ENCODE measurements at regions not wholly inside any gene's neighbourhood (a gene's known extent, or its start where the extent isn't known, plus 50 kb on each side); places are given as distances from the start of the nearest gene placed in this dataset.
"Not testable (repeated sequence)": the region's sequence is repeated elsewhere in the genome, so short reads cannot be mapped to it uniquely, and the experiment has no call there.

- DNase-seq: no peak
These were observed 153.7 kb upstream of the MSX2 start for GRCh38 chr5:174570662-174571061.

- DNase-seq: no peak
These were observed 152.6 kb upstream of the MSX2 start for GRCh38 chr5:174571662-174572397.

GRCh38 chr5:174572591-174572990, 151.8 kb upstream of the MSX2 start:
- DNase-seq: no peak

GRCh38 chr5:174573221-174573994, 151.0 kb upstream of the MSX2 start:
- no peak for DNase-seq

GRCh38 chr5:174575043-174575442, 149.3 kb upstream of the MSX2 start:
- DNase-seq: no peak

- no peak for DNase-seq
These were observed 148.3 kb upstream of the MSX2 start for GRCh38 chr5:174576042-174576441.

GRCh38 chr5:174581479-174581878, 142.9 kb upstream of the MSX2 start:
- peak; percentile 1 to 4 for DNase-seq

GRCh38 chr5:174581894-174582293, 142.5 kb upstream of the MSX2 start:
- no peak for DNase-seq

- DNase-seq: no peak
These were observed 141.3 kb upstream of the MSX2 start for GRCh38 chr5:174583071-174583470.

GRCh38 chr5:174585472-174585871, 138.9 kb upstream of the MSX2 start:
- no peak for DNase-seq

- not testable (repeated sequence) for DNase-seq
These were observed 138.2 kb upstream of the MSX2 start for GRCh38 chr5:174586163-174586562.

GRCh38 chr5:174589011-174589410, 135.4 kb upstream of the MSX2 start:
- no peak for DNase-seq

GRCh38 chr5:174589599-174589998, 134.8 kb upstream of the MSX2 start:
- no peak for DNase-seq

- no peak for DNase-seq
These were observed 133.6 kb upstream of the MSX2 start for GRCh38 chr5:174590820-174591219.

- no peak for DNase-seq
These were observed 128.0 kb upstream of the MSX2 start for GRCh38 chr5:174596429-174596828.

- no peak for DNase-seq
These were observed 124.4 kb upstream of the MSX2 start for GRCh38 chr5:174599992-174600391.

- no peak for DNase-seq
These were observed 122.4 kb upstream of the MSX2 start for GRCh38 chr5:174601946-174602345.

- no peak for DNase-seq
These were observed 118.2 kb upstream of the MSX2 start for GRCh38 chr5:174606153-174606552.

- DNase-seq: no peak
These were observed 117.7 kb upstream of the MSX2 start for GRCh38 chr5:174606646-174607045.

- no peak for DNase-seq
These were observed 117.2 kb upstream of the MSX2 start for GRCh38 chr5:174607205-174607604.

- DNase-seq: no peak
These were observed 116.5 kb upstream of the MSX2 start for GRCh38 chr5:174607916-174608315.

GRCh38 chr5:174608631-174609097, 115.7 kb upstream of the MSX2 start:
- DNase-seq: no peak

- DNase-seq: no peak
These were observed 115.3 kb upstream of the MSX2 start for GRCh38 chr5:174609116-174609515.

GRCh38 chr5:174610968-174611367, 113.4 kb upstream of the MSX2 start:
- DNase-seq: no peak

Measured in activated CD4-positive, alpha-beta T cell treated with anti-CD3 and anti-CD28 coated beads, Interleukin-2, amount 50 U/mL, for 48 hours (primary cell).